ENCODE measurements at regions not wholly inside any gene's neighbourhood (a gene's known extent, or its start where the extent isn't known, plus 50 kb on each side); places are given as distances from the start of the nearest gene placed in this dataset.

DNA sequence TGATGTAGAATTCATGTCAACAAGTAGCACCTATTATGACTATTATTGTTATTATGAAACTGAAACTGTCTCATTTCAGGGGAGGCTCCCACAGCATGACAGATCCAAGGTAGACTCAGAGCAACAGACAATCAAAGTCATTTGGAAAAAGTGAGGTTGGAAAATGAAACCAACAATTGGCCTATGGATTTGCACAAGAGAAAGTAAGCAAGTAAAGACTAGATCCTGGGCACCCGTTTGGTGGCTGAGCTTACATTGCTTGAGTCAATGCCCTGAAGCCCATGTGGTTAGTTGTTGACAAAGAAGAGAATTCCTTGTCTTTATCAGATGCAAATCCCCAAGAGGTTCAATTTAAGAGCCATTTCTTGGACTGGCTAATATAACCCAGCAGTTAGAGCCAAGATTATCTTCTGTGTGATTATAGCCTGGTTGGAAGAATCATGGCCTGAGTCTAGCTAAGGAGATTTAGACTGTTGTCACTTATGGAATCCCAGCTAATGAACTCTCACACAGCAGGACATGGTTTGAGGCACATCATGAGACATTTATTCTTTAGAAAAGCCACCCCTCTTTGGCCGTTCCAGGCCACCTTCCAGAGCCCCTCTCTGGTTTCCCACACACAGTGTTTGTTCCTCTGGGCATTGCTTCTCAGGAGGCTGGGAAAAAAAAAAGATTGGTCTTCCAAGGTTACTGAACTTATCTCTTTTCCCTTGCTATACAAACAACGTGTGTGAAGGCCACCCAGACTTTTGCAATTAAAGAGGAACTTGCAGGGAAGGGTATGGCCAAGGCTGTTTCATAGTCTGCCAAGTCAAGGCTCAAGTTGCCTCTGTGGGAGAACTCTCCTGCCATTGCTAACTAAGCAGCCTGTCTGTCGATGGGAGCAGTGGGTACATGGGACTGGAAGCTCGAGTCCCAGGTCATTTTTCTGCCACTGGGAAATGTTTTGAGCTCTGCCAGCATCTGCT is 399.5 kb downstream of the ENC1 start (continued):
- TF ChIP-seq, protein P1, sequence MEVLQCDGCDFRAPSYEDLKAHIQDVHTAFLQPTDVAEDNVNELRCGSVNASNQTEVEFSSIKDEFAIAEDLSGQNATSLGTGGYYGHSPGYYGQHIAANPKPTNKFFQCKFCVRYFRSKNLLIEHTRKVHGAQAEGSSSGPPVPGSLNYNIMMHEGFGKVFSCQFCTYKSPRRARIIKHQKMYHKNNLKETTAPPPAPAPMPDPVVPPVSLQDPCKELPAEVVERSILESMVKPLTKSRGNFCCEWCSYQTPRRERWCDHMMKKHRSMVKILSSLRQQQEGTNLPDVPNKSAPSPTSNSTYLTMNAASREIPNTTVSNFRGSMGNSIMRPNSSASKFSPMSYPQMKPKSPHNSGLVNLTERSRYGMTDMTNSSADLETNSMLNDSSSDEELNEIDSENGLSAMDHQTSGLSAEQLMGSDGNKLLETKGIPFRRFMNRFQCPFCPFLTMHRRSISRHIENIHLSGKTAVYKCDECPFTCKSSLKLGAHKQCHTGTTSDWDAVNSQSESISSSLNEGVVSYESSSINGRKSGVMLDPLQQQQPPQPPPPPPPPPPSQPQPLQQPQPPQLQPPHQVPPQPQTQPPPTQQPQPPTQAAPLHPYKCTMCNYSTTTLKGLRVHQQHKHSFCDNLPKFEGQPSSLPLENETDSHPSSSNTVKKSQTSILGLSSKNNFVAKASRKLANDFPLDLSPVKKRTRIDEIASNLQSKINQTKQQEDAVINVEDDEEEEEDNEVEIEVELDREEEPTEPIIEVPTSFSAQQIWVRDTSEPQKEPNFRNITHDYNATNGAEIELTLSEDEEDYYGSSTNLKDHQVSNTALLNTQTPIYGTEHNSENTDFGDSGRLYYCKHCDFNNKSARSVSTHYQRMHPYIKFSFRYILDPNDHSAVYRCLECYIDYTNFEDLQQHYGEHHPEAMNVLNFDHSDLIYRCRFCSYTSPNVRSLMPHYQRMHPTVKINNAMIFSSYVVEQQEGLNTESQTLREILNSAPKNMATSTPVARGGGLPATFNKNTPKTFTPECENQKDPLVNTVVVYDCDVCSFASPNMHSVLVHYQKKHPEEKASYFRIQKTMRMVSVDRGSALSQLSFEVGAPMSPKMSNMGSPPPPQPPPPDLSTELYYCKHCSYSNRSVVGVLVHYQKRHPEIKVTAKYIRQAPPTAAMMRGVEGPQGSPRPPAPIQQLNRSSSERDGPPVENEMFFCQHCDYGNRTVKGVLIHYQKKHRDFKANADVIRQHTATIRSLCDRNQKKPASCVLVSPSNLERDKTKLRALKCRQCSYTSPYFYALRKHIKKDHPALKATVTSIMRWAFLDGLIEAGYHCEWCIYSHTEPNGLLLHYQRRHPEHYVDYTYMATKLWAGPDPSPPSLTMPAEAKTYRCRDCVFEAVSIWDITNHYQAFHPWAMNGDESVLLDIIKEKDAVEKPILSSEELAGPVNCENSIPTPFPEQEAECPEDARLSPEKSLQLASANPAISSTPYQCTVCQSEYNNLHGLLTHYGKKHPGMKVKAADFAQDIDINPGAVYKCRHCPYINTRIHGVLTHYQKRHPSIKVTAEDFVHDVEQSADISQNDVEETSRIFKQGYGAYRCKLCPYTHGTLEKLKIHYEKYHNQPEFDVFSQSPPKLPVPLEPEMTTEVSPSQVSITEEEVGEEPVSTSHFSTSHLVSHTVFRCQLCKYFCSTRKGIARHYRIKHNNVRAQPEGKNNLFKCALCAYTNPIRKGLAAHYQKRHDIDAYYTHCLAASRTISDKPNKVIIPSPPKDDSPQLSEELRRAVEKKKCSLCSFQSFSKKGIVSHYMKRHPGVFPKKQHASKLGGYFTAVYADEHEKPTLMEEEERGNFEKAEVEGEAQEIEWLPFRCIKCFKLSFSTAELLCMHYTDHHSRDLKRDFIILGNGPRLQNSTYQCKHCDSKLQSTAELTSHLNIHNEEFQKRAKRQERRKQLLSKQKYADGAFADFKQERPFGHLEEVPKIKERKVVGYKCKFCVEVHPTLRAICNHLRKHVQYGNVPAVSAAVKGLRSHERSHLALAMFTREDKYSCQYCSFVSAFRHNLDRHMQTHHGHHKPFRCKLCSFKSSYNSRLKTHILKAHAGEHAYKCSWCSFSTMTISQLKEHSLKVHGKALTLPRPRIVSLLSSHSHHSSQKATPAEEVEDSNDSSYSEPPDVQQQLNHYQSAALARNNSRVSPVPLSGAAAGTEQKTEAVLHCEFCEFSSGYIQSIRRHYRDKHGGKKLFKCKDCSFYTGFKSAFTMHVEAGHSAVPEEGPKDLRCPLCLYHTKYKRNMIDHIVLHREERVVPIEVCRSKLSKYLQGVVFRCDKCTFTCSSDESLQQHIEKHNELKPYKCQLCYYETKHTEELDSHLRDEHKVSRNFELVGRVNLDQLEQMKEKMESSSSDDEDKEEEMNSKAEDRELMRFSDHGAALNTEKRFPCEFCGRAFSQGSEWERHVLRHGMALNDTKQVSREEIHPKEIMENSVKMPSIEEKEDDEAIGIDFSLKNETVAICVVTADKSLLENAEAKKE (CRISPR knock-in tag; IDR thresholded peaks at IDR 0.05), result no peak
- no peak for TF ChIP-seq EZH2 (IDR thresholded peaks at IDR 0.05; ENCODE audit: low read depth, unreplicated experiment)

DNA sequence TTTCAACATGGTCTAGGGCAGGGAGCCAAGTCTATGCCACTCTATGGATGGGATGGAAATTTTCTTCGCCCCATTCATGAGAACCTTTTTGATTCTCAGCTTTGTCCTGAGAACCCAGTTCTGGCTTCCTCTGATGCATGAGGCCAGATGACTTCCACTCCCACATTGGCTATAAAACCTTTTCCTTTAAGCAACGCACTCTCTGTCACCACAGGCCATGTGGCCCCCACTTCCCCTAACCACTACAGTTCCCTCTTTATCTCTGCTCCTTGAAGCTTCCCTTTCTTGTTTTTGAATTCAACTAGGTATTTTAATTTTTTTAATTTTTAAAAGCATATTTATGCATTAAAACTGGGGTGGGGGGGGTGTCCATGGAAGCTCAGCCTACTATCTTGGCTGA is 401.3 kb downstream of the ENC1 start:
- Mint-ChIP-seq H3K27ac (no peak overlapping the region), H3K4me3 (no peak overlapping the region), H3K4me1 (peaks cover 3% of the 10 kb centered on the region; the same call in 2 of the 3 replicates), H3K9me3 (no peaks in the 10 kb centered on the region), H3K36me3 (ENCODE audit: low read depth) (no peaks in the 10 kb centered on the region), H3K27me3 (ENCODE audit: insufficient read depth, low read depth, poor library complexity) (no peaks in the 10 kb centered on the region)
- Histone ChIP-seq H3K27ac (ENCODE audit: low read depth) (no peak overlapping the region), H2AFZ (no peak overlapping the region), H3F3A (replicated peaks; ENCODE audit: low read depth) (no peaks in the 10 kb centered on the region), H3K4me1 (ENCODE audit: insufficient read depth) (no peaks in the 10 kb centered on the region), H3K9me2 (ENCODE audit: insufficient read depth) (peaks cover 34% of the 10 kb centered on the region), H3K27me3 (ENCODE audit: insufficient read depth) (no peaks in the 10 kb centered on the region), H3K4me3 (no peak overlapping the region), H3K36me3 (ENCODE audit: insufficient read depth) (no peaks in the 10 kb centered on the region), H3K4me2 (no peak overlapping the region), H3K79me2 (replicated peaks; ENCODE audit: insufficient read depth) (no peaks in the 10 kb centered on the region), H4K20me1 (replicated peaks; ENCODE audit: insufficient read depth) (no peaks in the 10 kb centered on the region)
- ATAC-seq, result no peak
- DNase-seq (ENCODE audit: low spot score), result no peak
- no peak for TF ChIP-seq ZNF114 (CRISPR knock-in tag; IDR thresholded peaks at IDR 0.05)
- TF ChIP-seq, protein P2, sequence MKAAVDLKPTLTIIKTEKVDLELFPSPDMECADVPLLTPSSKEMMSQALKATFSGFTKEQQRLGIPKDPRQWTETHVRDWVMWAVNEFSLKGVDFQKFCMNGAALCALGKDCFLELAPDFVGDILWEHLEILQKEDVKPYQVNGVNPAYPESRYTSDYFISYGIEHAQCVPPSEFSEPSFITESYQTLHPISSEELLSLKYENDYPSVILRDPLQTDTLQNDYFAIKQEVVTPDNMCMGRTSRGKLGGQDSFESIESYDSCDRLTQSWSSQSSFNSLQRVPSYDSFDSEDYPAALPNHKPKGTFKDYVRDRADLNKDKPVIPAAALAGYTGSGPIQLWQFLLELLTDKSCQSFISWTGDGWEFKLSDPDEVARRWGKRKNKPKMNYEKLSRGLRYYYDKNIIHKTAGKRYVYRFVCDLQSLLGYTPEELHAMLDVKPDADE (IDR thresholded peaks at IDR 0.05), result no peak
- no peak for TF ChIP-seq STAT1 (IDR thresholded peaks at IDR 0.05; ENCODE audit: unreplicated experiment)
- TF ChIP-seq NANOG (IDR thresholded peaks at IDR 0.05; ENCODE audit: borderline replicate concordance), result no peak
- TF ChIP-seq, protein P1 (CRISPR knock-in tag; IDR thresholded peaks at IDR 0.05), result no peak
- TF ChIP-seq EZH2 (IDR thresholded peaks at IDR 0.05; ENCODE audit: low read depth, unreplicated experiment), result no peak
- no peak for TF ChIP-seq CREB1 (CRISPR knock-in tag; IDR thresholded peaks at IDR 0.05; ENCODE audit: low read depth)

Data from GM23338 (cell line).